ENCODE measurements at regions not wholly inside any gene's neighbourhood (a gene's known extent, or its start where the extent isn't known, plus 50 kb on each side); places are given as distances from the start of the nearest gene placed in this dataset.

GRCh38 chr3:71931922-71932321 lies 147.0 kb upstream of the PROK2 start:
- H4K20me1 ChIP-seq (ENCODE audit: insufficient read depth, low read length) = no peaks in the 10 kb centered on the region
- no peak overlapping the region for H3K9ac ChIP-seq (ENCODE audit: low read length)
- no peak for TF ChIP-seq EZH2 (optimal IDR thresholded peaks at IDR 0.05; ENCODE audit: low read depth, low read length)
- TF ChIP-seq CTCF (IDR thresholded peaks at IDR 0.05; ENCODE audit: low read length) = no peak
- no peak for TF ChIP-seq EZH2phosphoT487 (IDR thresholded peaks at IDR 0.05; ENCODE audit: low read length)
- H3K4me2 ChIP-seq (ENCODE audit: low read depth, low read length) = no peak overlapping the region
- H3K27me3 ChIP-seq (replicated peaks; ENCODE audit: insufficient read depth, low read length) = no peaks in the 10 kb centered on the region
- no peak overlapping the region for H3K4me3 ChIP-seq (ENCODE audit: low read length)
- no peak overlapping the region for H2AFZ ChIP-seq (ENCODE audit: low read length)
- no peak for DNase-seq
- no peaks in the 10 kb centered on the region for H3K9me3 ChIP-seq (replicated peaks; ENCODE audit: insufficient read depth, low read length)
- H3K9me2 ChIP-seq (replicated peaks; ENCODE audit: insufficient read depth, low read length) = no peaks in the 10 kb centered on the region
- no peak overlapping the region for H3K27ac ChIP-seq (ENCODE audit: low read length)
- H3K36me3 ChIP-seq (replicated peaks; ENCODE audit: insufficient read depth, low read length) = no peaks in the 10 kb centered on the region
- no peaks in the 10 kb centered on the region for H3K4me1 ChIP-seq (ENCODE audit: low read length)
- no peaks in the 10 kb centered on the region for H3F3A ChIP-seq (ENCODE audit: insufficient read depth, low read length)
- no peaks in the 10 kb centered on the region for H3K79me2 ChIP-seq (ENCODE audit: low read length)

GRCh38 chr3:71930056-71930991 lies 145.4 kb upstream of the PROK2 start:
- Histone ChIP-seq H3K9me3 (replicated peaks; ENCODE audit: insufficient read depth, low read length) (no peaks in the 10 kb centered on the region), H3K9me2 (replicated peaks; ENCODE audit: insufficient read depth, low read length) (no peaks in the 10 kb centered on the region), H3K27me3 (replicated peaks; ENCODE audit: insufficient read depth, low read length) (no peaks in the 10 kb centered on the region), H3K27ac (ENCODE audit: low read length) (no peak overlapping the region), H3K4me3 (ENCODE audit: low read length) (no peak overlapping the region), H3K9ac (ENCODE audit: low read length) (no peak overlapping the region), H3K4me2 (ENCODE audit: low read depth, low read length) (no peak overlapping the region), H3F3A (ENCODE audit: insufficient read depth, low read length) (no peaks in the 10 kb centered on the region), H2AFZ (ENCODE audit: low read length) (no peak overlapping the region), H4K20me1 (ENCODE audit: insufficient read depth, low read length) (no peaks in the 10 kb centered on the region), H3K79me2 (ENCODE audit: low read length) (no peaks in the 10 kb centered on the region), H3K4me1 (ENCODE audit: low read length) (no peaks in the 10 kb centered on the region), H3K36me3 (replicated peaks; ENCODE audit: insufficient read depth, low read length) (no peaks in the 10 kb centered on the region)
- no peak for TF ChIP-seq EZH2 (optimal IDR thresholded peaks at IDR 0.05; ENCODE audit: low read depth, low read length)
- peak; percentile 17; the same call in 1 of the 2 replicates for TF ChIP-seq CTCF (IDR thresholded peaks at IDR 0.05; ENCODE audit: low read length)
- no peak for TF ChIP-seq EZH2phosphoT487 (IDR thresholded peaks at IDR 0.05; ENCODE audit: low read length)
- DNase-seq = no peak

- Histone ChIP-seq H4K20me1 (ENCODE audit: insufficient read depth, low read length) (no peaks in the 10 kb centered on the region), H3K79me2 (ENCODE audit: low read length) (no peaks in the 10 kb centered on the region), H3K36me3 (replicated peaks; ENCODE audit: insufficient read depth, low read length) (no peaks in the 10 kb centered on the region), H3K9ac (ENCODE audit: low read length) (no peak overlapping the region), H3K27ac (ENCODE audit: low read length) (no peak overlapping the region), H3K4me1 (ENCODE audit: low read length) (no peaks in the 10 kb centered on the region), H3K9me2 (replicated peaks; ENCODE audit: insufficient read depth, low read length) (no peaks in the 10 kb centered on the region), H3K4me3 (ENCODE audit: low read length) (no peak overlapping the region), H3K9me3 (replicated peaks; ENCODE audit: insufficient read depth, low read length) (no peaks in the 10 kb centered on the region), H3F3A (ENCODE audit: insufficient read depth, low read length) (no peaks in the 10 kb centered on the region), H3K27me3 (replicated peaks; ENCODE audit: insufficient read depth, low read length) (no peaks in the 10 kb centered on the region), H2AFZ (ENCODE audit: low read length) (no peak overlapping the region), H3K4me2 (ENCODE audit: low read depth, low read length) (no peak overlapping the region)
- TF ChIP-seq EZH2 (optimal IDR thresholded peaks at IDR 0.05; ENCODE audit: low read depth, low read length) (no peak), CTCF (IDR thresholded peaks at IDR 0.05; ENCODE audit: low read length) (no peak), EZH2phosphoT487 (IDR thresholded peaks at IDR 0.05; ENCODE audit: low read length) (no peak)
- DNase-seq = no peak
These were observed 143.3 kb upstream of the PROK2 start for GRCh38 chr3:71928212-71928611.
